ENCODE measurements at regions not wholly inside any gene's neighbourhood (a gene's known extent, or its start where the extent isn't known, plus 50 kb on each side); places are given as distances from the start of the nearest gene placed in this dataset.
"Not testable (repeated sequence)": the region's sequence is repeated elsewhere in the genome, so short reads cannot be mapped to it uniquely, and the experiment has no call there.

GRCh38 chr10:44752451-44753441, 158.4 kb upstream of the TMEM72 start:
- no peak for DNase-seq

GRCh38 chr10:44754355-44754754, 156.8 kb upstream of the TMEM72 start:
- not testable (repeated sequence) for DNase-seq

- DNase-seq: no peak
Observed at GRCh38 chr10:44755481-44755880, 155.7 kb upstream of the TMEM72 start.

- no peak for DNase-seq
Observed at GRCh38 chr10:44756216-44756615, 154.9 kb upstream of the TMEM72 start.

- no peak for DNase-seq
Observed at GRCh38 chr10:44757551-44758205, 153.5 kb upstream of the TMEM72 start.

GRCh38 chr10:44759122-44759521, 152.0 kb upstream of the TMEM72 start:
- DNase-seq: no peak

- DNase-seq: no peak
Observed at GRCh38 chr10:44760513-44760912, 150.6 kb upstream of the TMEM72 start.

- DNase-seq: no peak
Observed at GRCh38 chr10:44761076-44761475, 150.1 kb upstream of the TMEM72 start.

- no peak for DNase-seq
Observed at GRCh38 chr10:44763331-44763730, 147.8 kb upstream of the TMEM72 start.

GRCh38 chr10:44765299-44765698, 145.8 kb upstream of the TMEM72 start:
- no peak for DNase-seq

- no peak for DNase-seq
Observed at GRCh38 chr10:44766631-44767030, 144.5 kb upstream of the TMEM72 start.

GRCh38 chr10:44769450-44769849, 141.7 kb upstream of the TMEM72 start:
- DNase-seq: no peak

GRCh38 chr10:44771233-44771995, 139.7 kb upstream of the TMEM72 start:
- no peak for DNase-seq

GRCh38 chr10:44773565-44773964, 137.6 kb upstream of the TMEM72 start:
- DNase-seq: no peak

GRCh38 chr10:44774676-44775401, 136.3 kb upstream of the TMEM72 start:
- DNase-seq: no peak

- no peak for DNase-seq
Observed at GRCh38 chr10:44775402-44775741, 135.8 kb upstream of the TMEM72 start.

- DNase-seq: no peak
Observed at GRCh38 chr10:44776181-44776580, 135.0 kb upstream of the TMEM72 start.

- no peak for DNase-seq
Observed at GRCh38 chr10:44779511-44779910, 131.6 kb upstream of the TMEM72 start.

GRCh38 chr10:44780426-44780825, 130.7 kb upstream of the TMEM72 start:
- DNase-seq: no peak

GRCh38 chr10:44781131-44781530, 130.0 kb upstream of the TMEM72 start:
- no peak for DNase-seq

GRCh38 chr10:44786286-44786850, 124.8 kb upstream of the TMEM72 start:
- no peak for DNase-seq

GRCh38 chr10:44787480-44788075, 123.6 kb upstream of the TMEM72 start:
- no peak for DNase-seq
